ENCODE measurements at regions not wholly inside any gene's neighbourhood (a gene's known extent, or its start where the extent isn't known, plus 50 kb on each side); places are given as distances from the start of the nearest gene placed in this dataset.

DNA sequence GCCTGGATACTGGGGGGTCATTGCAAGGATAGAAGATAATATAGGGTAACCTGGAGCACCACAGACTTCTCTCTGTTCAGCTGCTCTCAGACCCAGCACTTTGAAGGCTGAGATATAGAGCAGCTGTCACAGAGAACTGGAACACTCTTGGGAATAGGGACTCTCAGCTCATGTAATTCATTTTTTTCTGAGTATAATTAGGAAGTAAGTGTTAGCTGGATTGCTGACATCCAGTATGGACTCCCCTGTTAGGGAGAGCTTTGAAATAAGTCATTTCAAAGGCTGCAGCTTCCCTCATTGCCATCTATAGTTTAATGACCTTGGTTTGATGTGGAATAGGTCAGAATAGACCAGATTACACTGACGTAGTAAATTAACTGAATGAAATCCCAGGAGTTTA is 120.8 kb upstream of the POU2AF2 start:
- no peaks in the 10 kb centered on the region for H3K27me3 ChIP-seq (ENCODE audit: control insufficient read depth in 3 of 3, insufficient read depth in 3 of 3, low read length in 2 of 3)
- H3K4me1 ChIP-seq (ENCODE audit: control insufficient read depth in 5 of 5, insufficient read depth in 5 of 5, low read length in 5 of 5) = peaks cover 0 to 27% (median 1%) of the 10 kb centered on the region in 5 donors
- TF ChIP-seq, protein P1, sequence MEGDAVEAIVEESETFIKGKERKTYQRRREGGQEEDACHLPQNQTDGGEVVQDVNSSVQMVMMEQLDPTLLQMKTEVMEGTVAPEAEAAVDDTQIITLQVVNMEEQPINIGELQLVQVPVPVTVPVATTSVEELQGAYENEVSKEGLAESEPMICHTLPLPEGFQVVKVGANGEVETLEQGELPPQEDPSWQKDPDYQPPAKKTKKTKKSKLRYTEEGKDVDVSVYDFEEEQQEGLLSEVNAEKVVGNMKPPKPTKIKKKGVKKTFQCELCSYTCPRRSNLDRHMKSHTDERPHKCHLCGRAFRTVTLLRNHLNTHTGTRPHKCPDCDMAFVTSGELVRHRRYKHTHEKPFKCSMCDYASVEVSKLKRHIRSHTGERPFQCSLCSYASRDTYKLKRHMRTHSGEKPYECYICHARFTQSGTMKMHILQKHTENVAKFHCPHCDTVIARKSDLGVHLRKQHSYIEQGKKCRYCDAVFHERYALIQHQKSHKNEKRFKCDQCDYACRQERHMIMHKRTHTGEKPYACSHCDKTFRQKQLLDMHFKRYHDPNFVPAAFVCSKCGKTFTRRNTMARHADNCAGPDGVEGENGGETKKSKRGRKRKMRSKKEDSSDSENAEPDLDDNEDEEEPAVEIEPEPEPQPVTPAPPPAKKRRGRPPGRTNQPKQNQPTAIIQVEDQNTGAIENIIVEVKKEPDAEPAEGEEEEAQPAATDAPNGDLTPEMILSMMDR (IDR thresholded peaks at IDR 0.05; ENCODE audit: control extremely low read depth, extremely low read depth) = no peak
- no peak overlapping the region for H3K9ac ChIP-seq (ENCODE audit: insufficient read depth in 1 of 2, low read length in 2 of 2)
- ATAC-seq (ENCODE audit: insufficient read depth, low FRiP score) = no peak
- DNase-seq = peak in 2 of 3 donors; percentile 43 to 70
- no peaks in the 10 kb centered on the region for H3K36me3 ChIP-seq (ENCODE audit: control insufficient read depth in 4 of 4, insufficient read depth in 4 of 4, low read length in 4 of 4)
- H3K27ac ChIP-seq (ENCODE audit: low read depth in 1 of 2, low read length in 1 of 2) = no peak overlapping the region
- no peak overlapping the region for H3K4me3 ChIP-seq
- H3K9me3 ChIP-seq (ENCODE audit: control insufficient read depth in 4 of 4, insufficient read depth in 3 of 4, low read length in 3 of 4) = no peaks in the 10 kb centered on the region
- WGBS, 2 donors = 76 to 89% methylated on average over 1 of the region's 1 CpG

DNA sequence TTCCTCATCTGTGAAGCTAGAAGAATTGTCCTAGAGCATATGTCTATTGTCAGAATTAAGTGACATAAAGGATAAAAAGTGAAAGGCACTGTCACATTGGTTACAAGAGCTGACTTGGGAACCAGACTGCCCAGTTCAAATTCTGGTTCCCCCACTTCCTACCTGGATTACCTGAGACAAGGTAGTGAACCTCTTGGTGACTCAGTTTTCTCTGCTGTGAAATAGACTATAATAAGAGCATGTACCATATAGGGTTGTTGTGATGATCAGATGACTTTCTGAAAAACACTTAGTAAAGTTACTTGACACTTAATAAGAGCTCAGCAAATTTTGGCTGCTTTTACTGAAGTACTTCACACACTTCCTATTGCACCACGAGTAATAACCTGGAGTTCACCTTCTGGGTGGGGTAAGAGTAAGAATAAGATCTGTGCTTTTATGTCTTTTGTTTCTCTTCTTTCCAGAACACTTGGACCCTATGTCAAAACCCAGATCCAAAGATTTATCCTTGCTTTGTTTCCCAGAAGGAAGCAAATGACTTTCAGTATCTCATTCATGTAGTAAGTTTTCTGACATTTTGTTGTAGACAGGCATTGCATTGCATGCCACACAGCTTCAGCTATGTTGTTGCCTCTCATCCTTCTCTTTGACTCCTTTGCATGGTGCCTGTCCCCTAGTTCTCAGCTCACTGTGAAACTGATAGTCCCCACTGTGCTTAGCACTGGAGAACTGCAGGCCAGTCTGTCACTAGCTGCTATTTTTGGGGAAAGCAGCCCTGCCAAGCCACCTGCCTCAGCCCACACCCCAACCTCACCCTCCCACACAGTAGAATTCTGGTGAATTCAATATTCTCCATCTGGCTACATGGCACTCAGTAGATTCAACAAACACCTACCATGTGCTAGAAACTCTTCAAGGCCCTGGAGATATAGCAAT is 121.8 kb upstream of the POU2AF2 start:
- no peaks in the 10 kb centered on the region for H3K27me3 ChIP-seq (ENCODE audit: control insufficient read depth in 3 of 3, insufficient read depth in 3 of 3, low read length in 2 of 3)
- no peaks in the 10 kb centered on the region for H3K9me3 ChIP-seq (ENCODE audit: control insufficient read depth in 4 of 4, insufficient read depth in 3 of 4, low read length in 3 of 4)
- peaks cover 0 to 29% (median 3%) of the 10 kb centered on the region in 5 donors for H3K4me1 ChIP-seq (ENCODE audit: control insufficient read depth in 5 of 5, insufficient read depth in 5 of 5, low read length in 5 of 5)
- WGBS, 2 donors = 19% methylated on average over 1 of the region's 1 CpG
- DNase-seq (peak in 1 of 3 donors; percentile 13), ATAC-seq (ENCODE audit: insufficient read depth, low FRiP score) (no peak)
- no peak overlapping the region for H3K27ac ChIP-seq (ENCODE audit: low read depth in 1 of 2, low read length in 1 of 2)
- no peaks in the 10 kb centered on the region for H3K36me3 ChIP-seq (ENCODE audit: control insufficient read depth in 4 of 4, insufficient read depth in 4 of 4, low read length in 4 of 4)
- TF ChIP-seq, protein P1 (IDR thresholded peaks at IDR 0.05; ENCODE audit: control extremely low read depth, extremely low read depth) = no peak
- no peak overlapping the region for H3K4me3 ChIP-seq
- H3K9ac ChIP-seq (ENCODE audit: insufficient read depth in 1 of 2, low read length in 2 of 2) = no peak overlapping the region

DNA sequence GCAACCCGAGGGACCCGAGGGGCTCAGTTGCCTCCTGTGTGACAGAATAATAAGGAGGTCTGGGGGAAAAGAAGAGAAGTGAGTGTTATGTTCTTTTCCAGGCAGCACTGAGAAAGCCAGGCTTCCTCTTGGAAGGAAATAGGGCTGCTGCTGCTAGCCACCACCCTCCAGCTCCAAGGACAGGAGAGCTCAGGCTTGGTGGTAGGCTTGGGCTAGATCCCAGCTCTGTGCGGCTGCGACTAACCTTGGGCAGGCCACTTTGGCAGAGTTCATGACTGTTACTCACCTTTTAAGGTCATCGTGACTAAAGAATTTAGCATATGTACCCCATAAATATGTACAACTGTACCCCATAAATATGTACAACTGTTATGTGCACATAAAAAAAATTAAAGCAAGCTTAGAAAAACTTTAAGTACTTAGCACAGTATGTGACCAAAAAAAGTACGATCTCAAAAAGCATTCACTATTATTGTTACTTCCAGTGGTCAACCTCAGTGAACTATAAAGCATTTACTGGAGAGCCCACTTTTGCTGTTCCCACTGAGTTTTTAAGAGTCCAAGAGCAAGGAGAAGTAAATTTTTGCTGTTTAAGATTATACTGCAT is 124.7 kb upstream of the POU2AF2 start:
- H3K27ac ChIP-seq (ENCODE audit: low read depth in 1 of 2, low read length in 1 of 2) = no peak overlapping the region
- no peak for ATAC-seq (ENCODE audit: insufficient read depth, low FRiP score)
- H3K9ac ChIP-seq (ENCODE audit: insufficient read depth in 1 of 2, low read length in 2 of 2) = no peak overlapping the region
- H3K9me3 ChIP-seq (ENCODE audit: control insufficient read depth in 4 of 4, insufficient read depth in 3 of 4, low read length in 3 of 4) = no peaks in the 10 kb centered on the region
- no peak for DNase-seq
- H3K27me3 ChIP-seq (ENCODE audit: control insufficient read depth in 3 of 3, insufficient read depth in 3 of 3, low read length in 2 of 3) = no peaks in the 10 kb centered on the region
- peaks cover 0 to 29% (median 3%) of the 10 kb centered on the region in 5 donors for H3K4me1 ChIP-seq (ENCODE audit: control insufficient read depth in 5 of 5, insufficient read depth in 5 of 5, low read length in 5 of 5)
- H3K4me3 ChIP-seq = no peak overlapping the region
- TF ChIP-seq, protein P1 (IDR thresholded peaks at IDR 0.05; ENCODE audit: control extremely low read depth, extremely low read depth) = no peak
- 84 to 88% methylated on average over 6 of the region's 6 CpGs for WGBS, 2 donors
- no peaks in the 10 kb centered on the region for H3K36me3 ChIP-seq (ENCODE audit: control insufficient read depth in 4 of 4, insufficient read depth in 4 of 4, low read length in 4 of 4)
